ENCODE measurements at regions not wholly inside any gene's neighbourhood (a gene's known extent, or its start where the extent isn't known, plus 50 kb on each side); places are given as distances from the start of the nearest gene placed in this dataset.

- no peak for DNase-seq
Measured at GRCh38 chr21:16594191-16594590, 864.4 kb downstream of the USP25 start.

GRCh38 chr21:16596369-16596768 lies 866.6 kb downstream of the USP25 start:
- no peak for DNase-seq

DNA sequence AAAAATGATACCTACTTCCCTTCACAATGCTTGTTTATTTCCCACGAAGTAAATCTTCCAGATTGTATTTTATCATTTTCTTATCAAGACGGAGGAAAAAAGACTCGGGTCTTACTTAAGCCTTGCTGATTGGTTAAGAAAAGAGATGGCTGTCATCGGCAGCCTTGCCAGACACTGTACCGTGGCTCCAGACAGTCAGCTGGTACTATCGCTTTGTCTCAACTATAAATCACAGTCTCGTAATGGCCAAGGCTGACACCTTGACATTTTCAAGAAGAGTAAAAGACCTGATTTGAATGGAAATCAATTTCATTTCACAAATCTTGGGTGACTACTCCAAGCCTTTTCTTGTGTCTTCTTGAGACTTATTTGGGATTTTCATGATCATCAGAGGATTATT lies 868.0 kb downstream of the USP25 start:
- no peak for DNase-seq

DNA sequence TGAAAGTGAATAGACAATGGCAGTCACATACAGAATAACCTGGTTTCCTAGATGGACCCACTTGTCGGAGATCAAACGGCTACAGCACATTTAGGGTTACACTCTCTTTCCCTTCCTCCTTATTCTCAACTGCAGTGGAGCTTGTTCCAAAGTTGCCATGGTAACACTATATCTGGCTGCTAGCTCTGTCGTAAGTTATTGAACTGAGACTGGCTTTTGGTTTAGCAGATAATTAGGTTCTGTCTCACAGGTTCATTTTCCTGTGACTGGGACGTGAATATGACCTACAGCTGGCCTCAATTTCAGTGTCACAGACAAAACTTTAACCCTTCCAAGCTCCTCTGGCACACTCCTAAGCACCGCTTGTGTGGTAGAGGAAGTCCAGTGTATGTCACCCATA lies 875.8 kb downstream of the USP25 start:
- DNase-seq = no peak

GRCh38 chr21:16606271-16606670 lies 876.5 kb downstream of the USP25 start:
- no peak for DNase-seq

GRCh38 chr21:16608209-16608830 lies 878.5 kb downstream of the USP25 start:
- no peak for DNase-seq

GRCh38 chr21:16619281-16619680 lies 889.5 kb downstream of the USP25 start:
- no peak for DNase-seq

DNA sequence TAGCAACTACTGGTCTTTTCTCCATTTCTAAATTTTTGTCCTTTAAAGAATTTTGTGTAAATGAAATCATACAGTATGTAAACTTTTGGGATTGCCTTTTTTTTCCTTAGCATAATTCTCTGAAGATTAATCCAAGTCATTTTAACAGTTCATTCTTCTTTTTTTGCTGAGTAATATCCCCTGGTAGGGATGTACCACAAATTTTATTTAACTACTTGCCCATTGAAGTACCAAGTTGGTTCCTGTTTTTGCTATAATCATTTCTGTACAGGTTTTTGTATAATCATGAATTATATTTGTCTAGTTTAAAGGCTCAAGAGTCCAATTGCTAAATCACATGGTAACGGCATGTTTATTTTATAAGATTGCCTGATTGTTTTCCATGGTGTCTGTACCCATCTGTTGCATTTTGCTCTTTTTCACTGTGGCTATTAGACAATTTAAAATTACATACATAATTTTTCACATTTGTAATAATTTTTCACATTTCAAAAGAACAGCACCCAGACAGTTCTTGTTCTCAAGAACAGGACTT lies 891.1 kb downstream of the USP25 start:
- DNase-seq = no peak

DNA sequence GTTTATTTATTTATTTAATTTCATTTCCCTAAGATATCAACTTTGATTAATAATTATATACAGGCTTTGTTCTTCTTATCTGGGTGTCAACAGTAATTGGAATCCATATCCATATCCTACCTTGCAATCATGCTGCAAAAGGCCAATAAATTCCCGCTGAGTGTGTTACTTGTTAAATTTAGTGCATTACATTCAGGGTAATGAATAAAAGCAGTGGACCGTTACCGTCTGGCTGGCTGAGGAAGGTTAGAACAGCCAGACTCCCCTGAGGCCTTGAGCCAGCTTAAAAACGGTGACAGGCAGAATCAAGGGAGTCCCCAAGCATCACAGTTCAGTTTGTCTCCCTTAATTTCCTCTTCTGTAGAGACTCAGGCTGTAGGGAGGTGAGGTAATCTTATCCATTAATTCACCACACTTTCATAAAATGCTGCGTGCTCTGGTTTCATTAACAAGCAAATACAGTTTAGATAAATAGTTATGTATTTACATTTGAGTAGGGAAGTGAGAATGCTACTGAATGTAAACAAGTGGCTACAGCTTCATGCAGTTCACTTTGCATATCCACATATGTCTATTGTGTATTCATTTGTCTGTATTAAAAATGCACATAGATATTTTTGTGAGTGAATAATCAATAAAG lies 888.2 kb upstream of the CXADR start:
- DNase-seq = no peak

DNA sequence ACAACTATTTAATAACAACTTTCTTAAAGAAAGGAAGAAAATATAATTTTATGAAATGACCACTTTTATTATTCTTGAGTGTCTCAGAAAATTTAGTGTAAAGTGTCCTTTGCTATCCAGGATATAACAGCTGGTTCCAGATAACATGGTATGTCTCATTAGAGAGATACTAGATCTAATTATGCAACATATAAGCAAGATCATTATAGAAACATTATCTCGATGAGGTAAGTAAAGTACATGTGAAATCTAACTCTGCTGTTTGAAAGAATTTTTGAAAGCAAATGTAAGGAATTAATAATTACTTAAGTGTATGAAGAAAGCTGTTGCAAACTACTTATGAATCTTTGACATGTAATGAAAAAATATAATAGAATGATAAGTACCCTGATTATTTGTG lies 887.4 kb upstream of the CXADR start:
- DNase-seq = no peak

- no peak for DNase-seq
Measured at GRCh38 chr21:16633831-16634459, 878.9 kb upstream of the CXADR start.

GRCh38 chr21:16634515-16634914 lies 878.3 kb upstream of the CXADR start:
- DNase-seq = no peak

- DNase-seq = no peak
Measured at GRCh38 chr21:16640297-16641027, 872.4 kb upstream of the CXADR start.

DNA sequence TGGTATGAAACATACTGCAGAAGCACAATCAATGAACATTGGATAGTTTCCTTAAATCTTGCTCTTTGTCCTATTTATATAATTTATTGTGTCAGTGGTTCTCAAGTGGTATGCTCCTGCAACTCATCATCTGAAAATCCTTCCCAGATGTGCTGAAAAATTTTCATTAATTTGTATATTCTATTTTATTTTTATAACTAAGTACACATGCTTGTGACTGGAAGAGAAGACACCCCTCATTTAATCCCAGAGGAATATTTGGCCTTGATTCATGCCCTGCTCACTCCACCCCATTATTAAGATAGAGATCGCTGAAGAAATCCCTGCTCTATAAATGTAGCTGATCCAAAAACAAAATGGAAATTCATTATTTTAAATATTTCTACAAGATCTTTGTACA lies 870.5 kb upstream of the CXADR start:
- DNase-seq = no peak

GRCh38 chr21:16644685-16645084 lies 868.2 kb upstream of the CXADR start:
- DNase-seq = no peak

- DNase-seq = no peak
Measured at GRCh38 chr21:16650714-16651366, 862.0 kb upstream of the CXADR start.

GRCh38 chr21:16651956-16652355 lies 860.9 kb upstream of the CXADR start:
- DNase-seq = no peak

DNA sequence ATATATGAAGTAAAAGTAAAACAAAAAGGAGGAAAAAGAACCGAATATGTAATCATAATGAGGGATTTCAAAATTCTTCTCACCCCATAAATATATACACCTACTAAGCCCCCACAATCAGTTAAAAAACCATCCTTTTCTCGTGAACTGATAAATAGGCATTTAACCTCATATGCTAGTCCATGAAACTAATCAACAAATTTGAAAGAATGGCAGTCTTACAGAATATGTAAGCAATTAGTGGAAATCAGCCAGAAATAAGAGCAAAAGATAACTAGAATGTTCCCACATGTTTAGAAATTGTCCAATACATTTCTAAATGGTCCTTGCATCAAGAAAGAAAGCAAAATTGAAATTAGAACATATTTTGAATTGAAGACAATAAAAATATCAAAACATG lies 849.4 kb upstream of the CXADR start:
- DNase-seq = no peak

DNA sequence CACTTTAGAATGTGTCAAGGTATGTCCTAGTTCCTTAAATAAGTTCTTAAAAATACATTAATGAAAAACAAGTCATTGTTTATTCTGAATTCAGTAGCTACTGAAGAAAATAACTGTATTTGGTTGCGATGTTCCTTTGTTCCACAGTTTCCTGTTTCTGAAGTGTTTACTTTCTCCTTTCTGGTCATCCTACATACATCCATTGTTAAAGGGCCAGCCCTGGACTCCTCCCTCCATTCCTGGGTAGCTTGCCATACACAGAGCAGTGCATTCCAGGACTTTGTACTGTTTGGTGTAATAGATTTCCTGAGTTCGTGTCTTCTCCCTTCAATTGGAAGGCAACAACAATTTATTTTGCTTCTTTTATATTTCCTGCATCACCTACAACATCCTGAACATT lies 845.4 kb upstream of the CXADR start:
- DNase-seq = no peak

DNA sequence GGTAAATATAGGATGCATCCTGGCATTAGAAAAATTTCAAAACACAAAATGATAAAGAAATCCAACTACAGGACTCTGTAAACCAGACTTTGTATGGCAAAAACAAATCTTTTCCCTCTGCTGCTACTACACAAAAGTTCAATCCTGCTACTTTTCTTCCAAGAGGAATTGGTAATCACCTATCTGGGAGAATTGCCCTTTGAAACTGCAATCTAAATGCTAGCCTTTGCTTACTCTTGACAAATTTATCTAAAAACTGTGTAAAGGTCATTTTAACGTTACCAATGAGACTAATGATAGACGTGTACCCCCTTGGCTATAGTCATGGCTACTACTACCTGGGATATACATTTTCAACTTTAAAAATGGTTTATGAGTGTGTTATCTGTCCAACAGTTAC lies 837.9 kb upstream of the CXADR start:
- DNase-seq = no peak

DNA sequence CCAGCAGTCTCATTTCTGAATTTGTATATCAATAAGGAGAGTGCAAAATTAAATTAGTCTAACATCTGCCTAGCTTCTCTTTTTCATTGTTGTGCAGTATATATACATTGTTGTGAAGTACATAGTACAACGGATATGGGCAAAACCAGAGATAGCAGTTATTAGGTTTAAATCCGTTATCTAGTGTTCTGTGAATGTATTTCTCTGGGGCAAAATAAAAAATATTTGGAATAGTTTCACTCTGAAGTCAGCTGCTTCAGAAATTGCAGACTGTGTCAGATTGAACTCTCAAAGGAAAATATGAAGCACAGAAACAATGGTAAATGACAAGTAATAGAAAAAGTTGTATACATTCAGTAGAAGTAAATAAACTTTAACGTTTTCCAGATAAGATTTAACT lies 836.5 kb upstream of the CXADR start:
- DNase-seq = no peak

DNA sequence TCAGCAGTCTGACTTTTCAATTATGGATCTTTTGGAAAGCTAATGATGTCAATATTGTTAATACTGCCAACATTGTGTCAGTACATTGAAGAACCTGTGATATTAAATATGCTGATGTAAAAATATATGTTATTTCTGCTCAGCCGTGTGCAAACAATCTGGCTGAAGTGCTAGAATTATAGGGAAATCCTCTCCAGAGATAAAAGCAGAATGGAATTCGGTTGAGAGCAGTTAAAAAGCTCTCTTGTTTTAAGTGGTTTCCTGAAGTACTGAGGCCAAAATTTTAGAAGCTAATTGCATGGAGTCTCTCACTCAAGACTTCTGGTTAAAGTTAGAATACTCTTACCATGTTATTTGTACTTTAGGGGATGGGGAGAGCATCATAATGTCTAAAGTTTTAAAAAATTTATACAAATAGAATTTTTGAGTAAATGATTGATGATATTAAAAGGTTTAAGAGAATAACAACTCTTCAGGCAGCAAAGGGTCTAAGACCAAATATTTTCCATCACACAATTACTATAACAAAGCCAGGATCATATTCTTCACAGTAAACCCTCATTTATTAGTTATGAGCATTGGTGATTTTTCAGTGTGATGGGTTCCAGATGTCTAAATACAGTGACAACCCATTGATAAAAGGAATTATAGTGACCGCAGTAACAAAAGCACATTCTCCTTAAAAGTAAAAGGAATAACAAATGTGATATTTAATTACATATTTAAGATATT lies 834.2 kb upstream of the CXADR start:
- no peak for DNase-seq

Measured in CD4-positive, alpha-beta T cell treated with Interleukin-21 for 1 hour (primary cell).